Stimulated activated naive B cell treated with anti-CD40 and anti-IgM and Interleukin-4, amounts not matched to agents 10 μg/mL and 1 μg/mL and 100 μg/mL, for 72 hours (primary cell): ENCODE measurements at regions not wholly inside any gene's neighbourhood (a gene's known extent, or its start where the extent isn't known, plus 50 kb on each side); places are given as distances from the start of the nearest gene placed in this dataset.

Source experiments
- ATAC-seq, 2 donors: fragments of 150-1000 bp; cut with Tn5 transposase; replicated peaks; 2 replicates each; pipeline ENCODE4 v1.10.0; 2021; ENCODE audit warnings: moderate library complexity in 1 of 2
- DNase-seq: peaks from one replicate; pipeline ENCODE4 v3.0.0; 2021
- H3K27ac Mint-ChIP-seq: one replicate; pipeline ENCODE4 v1.8.0; 2022; ENCODE audit warnings: mild to moderate bottlenecking, mixed read lengths
- H3K27me3 Mint-ChIP-seq, 2 donors: one replicate each; pipeline ENCODE4 v1.8.0; 2022; ENCODE audit warnings: mixed read lengths in 2 of 2
- H3K36me3 Mint-ChIP-seq, 2 donors: one replicate each; pipeline ENCODE4 v1.8.0; 2022; ENCODE audit warnings: mixed read lengths in 2 of 2, mild to moderate bottlenecking in 1 of 2
- H3K4me1 Mint-ChIP-seq, 2 donors: one replicate each; pipeline ENCODE4 v1.8.0; 2022; ENCODE audit warnings: mixed read lengths in 2 of 2, mild to moderate bottlenecking in 1 of 2
- H3K4me3 Mint-ChIP-seq, 2 donors: one replicate each; pipeline ENCODE4 v1.8.0; 2022; ENCODE audit warnings: mild to moderate bottlenecking in 2 of 2, mixed read lengths in 2 of 2, moderate library complexity in 1 of 2
- H3K9me3 Mint-ChIP-seq, 2 donors: one replicate each; pipeline ENCODE4 v1.8.0; 2022; ENCODE audit warnings: mixed read lengths in 2 of 2, mild to moderate bottlenecking in 1 of 2

DNA sequence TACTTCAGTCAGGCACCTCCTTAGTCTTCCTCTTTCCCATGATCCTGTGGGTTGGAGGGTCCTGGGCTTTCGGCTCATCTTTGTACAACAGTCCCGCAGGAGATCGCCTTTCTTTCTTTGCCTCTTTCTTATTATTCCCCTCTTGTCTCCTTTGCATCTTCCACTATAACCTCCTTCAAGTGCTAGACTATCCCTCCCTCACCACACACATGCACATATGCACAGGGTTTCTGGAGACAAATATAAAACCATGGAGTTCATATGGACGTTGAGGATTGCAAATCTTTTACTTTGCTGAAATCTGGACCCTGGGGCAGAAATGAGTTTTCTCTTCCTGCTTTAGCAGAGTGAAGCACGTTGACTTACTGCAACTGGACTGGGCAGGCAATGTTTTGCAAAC is 80.3 kb downstream of the TMEM17 start:
- Mint-ChIP-seq H3K27ac (no peak overlapping the region), H3K27me3 (no peaks in the 10 kb centered on the region), H3K4me3 (no peak overlapping the region), H3K4me1 (no peaks in the 10 kb centered on the region), H3K9me3 (peaks cover 0 to 2% of the 10 kb centered on the region in 2 donors), H3K36me3 (no peaks in the 10 kb centered on the region)
- no peak for ATAC-seq
- DNase-seq, result no peak

DNA sequence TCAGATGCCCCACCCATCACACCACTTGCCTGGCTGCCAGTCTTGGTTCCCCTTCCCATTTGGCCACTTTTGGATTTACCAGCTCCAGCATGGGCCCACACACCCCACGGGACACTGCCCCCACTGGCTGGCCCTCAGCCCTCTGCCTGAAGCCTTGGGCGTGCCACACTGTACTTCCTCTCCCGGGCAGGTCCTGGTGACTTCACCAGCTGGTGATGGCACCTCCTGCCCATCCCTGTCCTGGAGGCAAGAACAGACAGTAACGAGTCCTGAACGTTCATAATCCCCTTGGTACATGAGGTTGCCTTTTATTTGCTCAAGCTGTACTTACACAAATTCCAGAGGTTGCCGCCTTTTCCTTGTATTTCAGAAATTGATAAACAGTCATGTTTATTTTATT is 81.1 kb downstream of the TMEM17 start:
- Mint-ChIP-seq H3K27me3 (no peaks in the 10 kb centered on the region), H3K36me3 (no peaks in the 10 kb centered on the region), H3K9me3 (peaks cover 0 to 3% of the 10 kb centered on the region in 2 donors), H3K27ac (no peak overlapping the region), H3K4me3 (no peak overlapping the region), H3K4me1 (no peaks in the 10 kb centered on the region)
- ATAC-seq, result no peak
- DNase-seq, result no peak

DNA sequence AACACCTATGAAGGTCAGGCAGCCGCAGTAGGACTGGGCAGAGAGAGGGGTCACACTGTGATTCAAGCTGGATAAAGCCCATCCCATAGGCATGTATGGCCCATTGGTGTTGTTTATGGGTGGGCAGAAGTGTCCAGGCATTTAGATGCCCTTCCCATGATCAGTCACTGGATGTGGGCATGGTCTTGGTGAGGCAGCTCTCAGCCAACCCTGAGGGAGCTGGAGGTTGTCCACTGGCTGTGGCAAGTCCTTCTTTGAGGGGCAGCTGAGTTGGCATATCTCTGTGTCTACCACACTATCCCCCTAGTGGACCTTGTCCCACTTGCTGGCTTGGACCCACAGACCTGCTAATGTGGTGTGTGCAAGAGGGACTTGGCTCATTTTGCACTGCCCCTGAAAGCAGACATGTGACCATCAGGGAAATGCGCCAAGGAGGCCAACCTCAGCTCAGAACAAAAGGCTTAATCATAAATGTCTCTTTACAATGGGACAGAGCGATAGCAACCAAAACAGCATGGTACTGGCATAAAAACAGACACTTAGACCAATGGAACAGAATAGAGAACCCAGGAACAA is 82.0 kb downstream of the TMEM17 start:
- no peak for ATAC-seq

DNA sequence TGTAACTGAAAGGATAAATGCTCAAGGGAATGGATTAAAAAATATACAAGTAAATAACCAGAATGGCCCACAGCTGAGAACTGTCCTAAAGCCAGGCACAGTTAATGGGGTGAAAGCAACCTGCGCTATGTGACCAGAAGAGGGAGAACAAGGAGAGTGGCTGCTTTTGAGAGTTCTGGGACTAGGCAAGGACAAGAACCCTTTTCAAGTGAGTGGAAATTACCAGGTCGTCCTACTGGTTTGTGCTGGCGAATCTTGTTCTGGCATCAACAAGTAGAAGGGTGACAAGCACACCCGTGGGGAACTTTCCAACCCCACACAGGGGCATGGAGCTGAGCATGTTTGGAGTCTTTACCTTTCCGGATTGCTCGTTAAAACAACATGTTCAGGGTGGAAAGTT is 82.8 kb downstream of the TMEM17 start:
- Mint-ChIP-seq H3K4me1 (no peaks in the 10 kb centered on the region), H3K27ac (no peak overlapping the region), H3K27me3 (no peaks in the 10 kb centered on the region), H3K9me3 (peaks cover 6 to 8% of the 10 kb centered on the region in 2 donors), H3K4me3 (no peak overlapping the region), H3K36me3 (peaks cover 0 to 4% of the 10 kb centered on the region in 2 donors)
- ATAC-seq, result no peak
- no peak for DNase-seq

More for the DNA sequence above, 82.0 kb downstream of the TMEM17 start:
- Mint-ChIP-seq H3K27me3 (no peaks in the 10 kb centered on the region), H3K4me1 (no peaks in the 10 kb centered on the region), H3K4me3 (no peak overlapping the region), H3K36me3 (peaks cover 0 to 3% of the 10 kb centered on the region in 2 donors), H3K9me3 (peaks cover 4 to 6% of the 10 kb centered on the region in 2 donors), H3K27ac (no peak overlapping the region)
- DNase-seq, result no peak

DNA sequence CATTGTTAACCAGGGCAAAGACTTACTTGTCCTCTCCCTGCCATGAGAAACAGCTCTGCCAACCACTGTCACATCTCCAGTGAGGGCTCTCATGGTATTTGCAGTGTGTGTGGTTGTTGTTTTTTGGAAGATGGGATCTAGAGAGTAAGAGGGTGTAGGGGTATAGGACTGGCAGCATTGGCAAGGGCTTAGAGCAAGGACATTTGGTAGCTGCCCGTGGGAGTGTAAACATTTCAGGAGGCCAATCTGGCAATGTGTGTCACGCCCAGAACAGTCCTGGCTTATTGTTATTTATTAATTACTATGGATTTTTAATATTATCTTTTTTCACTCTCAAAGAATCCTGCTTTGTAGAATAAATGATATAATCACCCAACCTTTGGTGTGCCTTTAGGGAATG is 90.5 kb downstream of the TMEM17 start:
- Mint-ChIP-seq H3K27ac (no peak overlapping the region), H3K4me1 (peaks cover 11 to 25% of the 10 kb centered on the region in 2 donors), H3K27me3 (peaks cover 0 to 4% of the 10 kb centered on the region in 2 donors), H3K4me3 (no peak overlapping the region), H3K36me3 (peaks cover 0 to 5% of the 10 kb centered on the region in 2 donors), H3K9me3 (peaks cover 6% of the 10 kb centered on the region in 2 donors)
- ATAC-seq, result no peak
- no peak for DNase-seq

DNA sequence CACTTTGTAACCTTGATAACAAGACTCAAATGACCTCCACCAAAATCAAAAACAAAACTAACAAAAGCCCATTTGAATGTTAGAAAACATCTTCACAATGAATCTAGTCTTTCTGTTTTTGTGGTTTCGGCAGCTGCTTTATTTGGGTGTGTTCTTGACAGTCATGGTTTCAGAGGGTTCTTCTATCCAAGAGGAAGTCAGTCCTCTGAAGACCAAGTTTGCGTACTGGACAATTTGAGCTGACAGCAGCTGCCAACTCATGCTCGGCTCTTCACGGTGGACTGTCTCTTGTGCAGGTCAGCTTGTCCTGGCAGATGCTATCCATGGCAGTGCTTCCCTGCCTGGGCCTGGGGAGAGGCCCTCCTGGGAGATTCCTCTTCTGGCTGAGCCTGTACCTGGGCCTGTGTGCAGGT is 91.0 kb downstream of the TMEM17 start:
- H3K36me3 Mint-ChIP-seq, result peaks cover 0 to 5% of the 10 kb centered on the region in 2 donors
- H3K27me3 Mint-ChIP-seq, result peaks cover 0 to 4% of the 10 kb centered on the region in 2 donors
- H3K9me3 Mint-ChIP-seq, result peaks cover 6% of the 10 kb centered on the region in 2 donors
- H3K27ac Mint-ChIP-seq, result no peak overlapping the region
- peak; percentile 62 to 76 for ATAC-seq
- H3K4me3 Mint-ChIP-seq, result no peak overlapping the region
- peaks cover 11 to 27% of the 10 kb centered on the region in 2 donors for H3K4me1 Mint-ChIP-seq
- no peak for DNase-seq

DNA sequence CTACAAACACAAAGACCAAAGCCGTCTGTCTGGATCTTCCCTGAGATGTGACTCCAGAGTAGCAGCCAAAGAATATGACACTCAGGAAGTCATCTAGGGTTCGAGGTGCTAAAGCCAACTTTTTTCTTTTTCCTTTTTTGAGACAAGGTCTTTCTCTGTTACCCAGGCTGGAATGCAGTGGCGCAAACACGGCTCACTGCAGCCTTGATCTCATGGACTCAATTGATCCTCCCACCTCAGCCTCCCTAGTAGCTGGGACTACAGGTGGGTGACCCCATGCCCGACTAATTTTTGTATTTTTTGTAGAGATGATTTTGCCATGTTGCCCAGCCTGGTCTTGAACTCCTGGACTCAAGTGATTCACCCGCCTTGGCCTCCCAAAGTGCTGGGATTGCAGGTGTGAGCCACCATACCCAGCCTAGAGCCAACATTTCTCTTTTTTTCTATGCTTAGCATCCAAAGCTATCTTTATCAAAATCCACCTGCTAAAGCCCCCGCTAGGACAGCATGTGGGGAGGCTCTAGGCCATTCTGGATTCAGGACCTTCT is 92.8 kb downstream of the TMEM17 start:
- no peak for ATAC-seq
- H3K9me3 Mint-ChIP-seq, result no peaks in the 10 kb centered on the region
- H3K27ac Mint-ChIP-seq, result no peak overlapping the region

DNA sequence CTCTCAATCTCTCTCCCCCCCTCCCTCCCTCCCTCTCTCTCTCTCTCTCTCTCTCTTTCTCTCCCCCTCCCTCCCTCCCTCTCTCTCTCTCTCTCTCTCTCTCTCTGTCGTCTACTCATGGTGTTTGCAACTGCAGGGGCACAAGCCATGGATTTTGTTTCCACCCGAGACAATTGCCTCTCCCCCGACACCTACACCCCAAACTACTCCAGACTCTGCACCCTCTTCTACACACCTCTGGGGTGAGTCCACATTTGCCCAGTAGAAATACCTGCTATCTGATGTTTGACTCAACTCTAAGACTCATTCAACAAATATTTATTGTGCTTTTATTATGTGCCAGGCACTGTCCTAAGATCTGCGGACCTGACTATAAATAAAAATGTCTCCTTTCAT is 93.7 kb downstream of the TMEM17 start:
- ATAC-seq (no peak), DNase-seq (no peak)
- Mint-ChIP-seq H3K27ac (no peak overlapping the region), H3K27me3 (peaks cover 0 to 4% of the 10 kb centered on the region in 2 donors), H3K4me1 (peaks cover 13 to 40% of the 10 kb centered on the region in 2 donors), H3K36me3 (no peaks in the 10 kb centered on the region), H3K4me3 (no peak overlapping the region), H3K9me3 (no peaks in the 10 kb centered on the region)

More for the DNA sequence above, 92.8 kb downstream of the TMEM17 start:
- Mint-ChIP-seq H3K4me3 (no peak overlapping the region), H3K27me3 (peaks cover 0 to 4% of the 10 kb centered on the region in 2 donors), H3K4me1 (peaks cover 13 to 32% of the 10 kb centered on the region in 2 donors), H3K36me3 (peaks cover 0 to 1% of the 10 kb centered on the region in 2 donors)
- no peak for DNase-seq

DNA sequence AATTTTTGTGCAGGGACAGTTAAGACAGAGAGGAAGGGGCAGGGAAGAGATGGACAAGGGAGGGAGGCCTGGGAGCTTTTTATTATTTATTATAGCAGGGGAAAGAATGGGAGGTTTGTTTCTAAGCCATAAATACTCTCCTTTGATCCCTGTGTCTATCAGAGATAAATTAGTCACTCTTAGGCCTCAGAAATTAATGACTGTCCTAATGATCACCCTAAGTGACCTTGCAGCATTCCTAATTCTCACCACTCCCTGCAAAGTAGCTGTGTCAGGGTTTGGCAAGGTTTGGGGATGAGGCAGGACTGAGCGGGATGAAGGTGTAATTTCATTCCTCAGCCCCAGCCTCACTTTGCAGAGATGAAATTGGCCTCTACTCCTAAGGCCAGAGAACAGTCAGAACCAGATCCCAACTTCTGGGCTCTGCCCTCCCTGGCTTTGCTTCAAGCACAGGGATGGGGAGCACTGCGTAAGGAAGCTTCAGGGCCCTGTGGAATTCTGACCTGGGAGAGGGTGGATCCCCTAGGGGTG is 95.0 kb downstream of the TMEM17 start:
- no peak for ATAC-seq
- H3K36me3 Mint-ChIP-seq, result no peaks in the 10 kb centered on the region
- peak overlapping the region in 1 of 2 donors; percentile 2 for H3K4me3 Mint-ChIP-seq
- H3K27ac Mint-ChIP-seq, result peak overlapping the region; percentile 81
- H3K9me3 Mint-ChIP-seq, result no peaks in the 10 kb centered on the region
- H3K4me1 Mint-ChIP-seq, result peaks cover 18 to 52% of the 10 kb centered on the region in 2 donors
- DNase-seq, result no peak
- no peaks in the 10 kb centered on the region for H3K27me3 Mint-ChIP-seq

DNA sequence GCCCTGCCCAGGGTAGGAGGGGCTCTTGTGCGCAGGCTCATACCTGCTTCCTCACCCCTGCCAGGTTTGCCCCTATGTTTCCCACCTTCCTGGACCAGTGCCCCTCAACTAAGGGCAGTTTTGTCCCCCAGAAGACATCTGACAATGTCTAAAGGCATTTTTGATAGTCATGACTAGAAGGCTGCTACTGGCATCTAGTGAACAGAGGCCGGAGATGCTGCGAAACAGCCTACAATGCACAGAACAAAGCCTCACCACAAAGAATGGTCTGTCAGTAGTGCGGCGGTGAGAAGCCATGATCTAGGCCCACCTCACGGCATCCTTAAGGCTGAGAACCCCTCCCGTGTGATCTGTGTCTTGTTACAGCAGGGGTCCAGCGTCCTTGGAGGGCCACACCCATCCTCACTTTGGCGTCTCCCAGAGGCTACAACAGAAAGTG is 96.0 kb downstream of the TMEM17 start:
- peak in 1 of 2 donors; percentile 28 for ATAC-seq
- Mint-ChIP-seq H3K9me3 (no peaks in the 10 kb centered on the region), H3K4me1 (peaks cover 18 to 52% of the 10 kb centered on the region in 2 donors), H3K36me3 (no peaks in the 10 kb centered on the region), H3K27me3 (no peaks in the 10 kb centered on the region), H3K4me3 (no peak overlapping the region), H3K27ac (no peak overlapping the region)
- no peak for DNase-seq

DNA sequence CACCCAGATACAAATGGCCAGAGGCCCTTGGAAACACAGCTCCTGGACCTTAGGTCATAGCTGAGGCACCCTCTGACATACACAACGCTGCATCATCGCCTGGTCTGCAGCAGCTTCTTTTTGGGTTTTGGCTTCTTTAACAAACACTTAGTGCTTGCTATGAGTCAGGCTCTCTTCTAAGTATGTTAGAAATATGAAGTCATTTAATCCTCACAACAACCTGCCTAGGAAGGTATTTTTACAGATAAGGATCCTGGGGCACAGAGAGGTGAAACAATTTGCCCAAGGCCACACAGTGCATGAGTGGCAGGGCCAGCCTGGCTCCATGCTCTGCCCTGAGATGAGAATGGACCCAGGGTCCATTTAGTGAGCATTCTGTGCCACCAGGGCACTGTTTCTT is 96.6 kb downstream of the TMEM17 start:
- Mint-ChIP-seq H3K27ac (no peak overlapping the region), H3K36me3 (no peaks in the 10 kb centered on the region), H3K27me3 (no peaks in the 10 kb centered on the region), H3K4me1 (peaks cover 16 to 50% of the 10 kb centered on the region in 2 donors), H3K9me3 (no peaks in the 10 kb centered on the region), H3K4me3 (no peak overlapping the region)
- ATAC-seq (peak in 1 of 2 donors; percentile 18), DNase-seq (no peak)

DNA sequence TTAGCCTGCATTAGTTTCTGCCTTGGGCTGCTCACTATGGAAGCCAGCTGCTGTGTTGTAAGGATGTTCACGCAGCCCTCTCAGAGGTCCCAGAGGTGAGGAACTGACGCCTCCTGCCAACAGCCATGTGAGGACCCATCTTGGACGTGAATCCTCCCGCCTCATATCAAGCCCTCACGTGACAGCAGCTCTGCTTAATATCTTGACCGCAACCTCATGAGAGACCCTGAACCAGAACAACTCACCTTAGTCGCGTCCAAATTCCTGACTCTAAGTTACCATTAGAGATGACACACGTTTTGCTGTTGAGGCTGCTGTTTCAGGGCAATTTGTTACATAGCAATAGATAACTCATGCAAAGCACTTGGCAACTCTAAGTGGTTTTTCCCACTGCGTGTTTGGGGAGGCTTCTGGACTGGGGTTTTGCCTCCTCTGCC is 97.7 kb downstream of the TMEM17 start:
- H3K4me1 Mint-ChIP-seq, result peaks cover 16 to 50% of the 10 kb centered on the region in 2 donors
- H3K4me3 Mint-ChIP-seq, result no peak overlapping the region
- H3K9me3 Mint-ChIP-seq, result no peaks in the 10 kb centered on the region
- no peak overlapping the region for H3K27ac Mint-ChIP-seq
- no peak for ATAC-seq
- H3K27me3 Mint-ChIP-seq, result no peaks in the 10 kb centered on the region
- H3K36me3 Mint-ChIP-seq, result no peaks in the 10 kb centered on the region
- no peak for DNase-seq

DNA sequence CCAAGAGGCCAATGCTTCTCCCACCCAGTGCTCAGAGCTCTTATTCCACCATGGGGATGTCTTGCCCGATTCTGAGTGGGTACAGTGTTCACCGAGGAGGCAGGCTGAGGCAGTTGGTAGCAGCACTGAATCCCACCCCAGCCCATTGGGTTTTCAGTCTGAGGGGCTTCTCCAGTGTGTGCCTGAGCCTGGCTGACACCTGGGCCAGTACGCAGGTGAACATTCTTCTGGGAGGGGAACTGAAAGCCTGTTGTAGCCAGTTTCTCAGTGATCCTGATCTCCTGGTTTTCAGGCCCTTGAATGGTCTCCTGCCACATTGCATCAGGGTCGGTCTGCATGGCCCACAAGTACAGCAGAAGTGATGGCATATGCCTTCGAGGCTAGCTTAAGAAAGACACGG is 98.2 kb downstream of the TMEM17 start:
- Mint-ChIP-seq H3K4me1 (peaks cover 16 to 50% of the 10 kb centered on the region in 2 donors), H3K36me3 (no peaks in the 10 kb centered on the region), H3K27ac (no peak overlapping the region), H3K9me3 (no peaks in the 10 kb centered on the region), H3K27me3 (no peaks in the 10 kb centered on the region), H3K4me3 (no peak overlapping the region)
- ATAC-seq, result no peak
- DNase-seq, result no peak

DNA sequence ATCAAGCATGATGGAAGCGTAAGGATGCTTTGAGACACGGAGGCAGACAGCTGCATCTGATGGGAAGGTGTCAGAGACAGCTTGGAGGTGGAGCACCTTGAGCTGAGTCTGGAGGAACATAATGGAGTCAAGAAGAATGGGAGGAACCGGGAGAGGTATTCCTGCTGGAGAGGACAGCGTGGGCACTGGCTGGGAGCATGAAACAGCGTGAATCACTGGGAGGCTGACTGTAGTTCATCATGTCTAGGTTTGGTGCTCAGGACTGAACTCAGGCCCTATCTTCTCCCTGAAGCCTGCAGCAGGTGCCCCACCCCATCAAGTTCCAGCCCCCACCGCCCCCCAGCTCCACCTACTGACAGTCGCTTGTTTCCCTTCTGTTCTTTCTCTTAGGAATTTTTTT is 98.6 kb downstream of the TMEM17 start:
- Mint-ChIP-seq H3K4me1 (peaks cover 15 to 48% of the 10 kb centered on the region in 2 donors), H3K27ac (no peak overlapping the region), H3K9me3 (no peaks in the 10 kb centered on the region), H3K36me3 (no peaks in the 10 kb centered on the region), H3K4me3 (no peak overlapping the region), H3K27me3 (no peaks in the 10 kb centered on the region)
- DNase-seq, result no peak
- ATAC-seq, result no peak

DNA sequence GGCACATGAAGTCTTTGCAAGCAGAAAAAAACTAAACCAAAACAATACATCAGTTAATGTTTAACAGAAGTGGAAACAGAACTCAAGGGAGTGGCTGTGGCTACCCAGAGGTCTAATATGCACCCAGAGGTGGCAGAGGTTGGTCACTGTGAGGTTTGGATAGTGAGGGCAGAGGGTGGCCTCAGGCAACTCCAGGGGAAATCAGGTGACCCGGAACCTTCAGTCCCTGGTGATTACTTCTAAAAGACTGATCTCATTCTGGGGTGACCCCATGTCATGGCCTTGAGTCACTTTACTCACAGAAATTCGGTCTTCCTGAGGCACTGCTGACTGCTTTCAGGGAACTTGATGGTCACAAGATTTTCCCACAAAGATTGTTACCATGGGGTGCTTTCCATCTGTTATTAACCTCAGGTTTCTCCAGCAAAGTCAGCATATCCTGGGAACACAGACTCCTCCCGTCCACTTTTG is 99.4 kb downstream of the TMEM17 start:
- Mint-ChIP-seq H3K4me3 (no peak overlapping the region), H3K27me3 (no peaks in the 10 kb centered on the region), H3K36me3 (no peaks in the 10 kb centered on the region), H3K4me1 (peaks cover 10 to 40% of the 10 kb centered on the region in 2 donors), H3K9me3 (peaks cover 0 to 3% of the 10 kb centered on the region in 2 donors), H3K27ac (peak overlapping the region; percentile 34)
- peak; percentile 80 to 83 for ATAC-seq
- DNase-seq, result no peak
